Trophoblast cell (in vitro differentiated cells and primary cell): ENCODE measurements at regions not wholly inside any gene's neighbourhood (a gene's known extent, or its start where the extent isn't known, plus 50 kb on each side); places are given as distances from the start of the nearest gene placed in this dataset.

Experiments used
- DNase-seq, 2 donors: peaks; one replicate each; pipeline ENCODE4 v3.0.0-alpha.2; 2016
- H2AFZ ChIP-seq: 2 replicates; pipeline ENCODE4 v1.6.1; 2013; ENCODE audit warnings: low read length, moderate library complexity, mild to moderate bottlenecking; ENCODE audit not compliant: insufficient read depth, poor library complexity
- H2AK5ac ChIP-seq: 2 replicates; pipeline ENCODE4 v1.6.1; 2013; ENCODE audit warnings: mild to moderate bottlenecking, low read length
- H2BK120ac ChIP-seq: 2 replicates; pipeline ENCODE4 v1.6.1; 2013; ENCODE audit warnings: low read length, mild to moderate bottlenecking, moderate library complexity; ENCODE audit not compliant: insufficient read depth, poor library complexity
- H2BK12ac ChIP-seq: 2 replicates; pipeline ENCODE4 v1.6.1; 2013; ENCODE audit warnings: mild to moderate bottlenecking, low read length, moderate library complexity
- H2BK5ac ChIP-seq: 2 replicates; pipeline ENCODE4 v1.6.1; 2013; ENCODE audit warnings: low read length, low read depth, moderate library complexity, mild to moderate bottlenecking; ENCODE audit not compliant: poor library complexity
- H3K14ac ChIP-seq: 2 replicates; pipeline ENCODE4 v1.6.1; 2013; ENCODE audit warnings: mild to moderate bottlenecking, low read length
- H3K18ac ChIP-seq: 2 replicates; pipeline ENCODE4 v1.6.1; 2013; ENCODE audit warnings: mild to moderate bottlenecking, low read length
- H3K23ac ChIP-seq: 2 replicates; pipeline ENCODE4 v1.6.1; 2013; ENCODE audit warnings: low read length
- H3K27ac ChIP-seq: 2 replicates; pipeline ENCODE4 v1.5.1; 2013; ENCODE audit warnings: low read depth, mild to moderate bottlenecking, inconsistent platforms, low read length, moderate library complexity
- H3K27me3 ChIP-seq: 2 replicates; pipeline ENCODE4 v1.6.1; 2013; ENCODE audit warnings: inconsistent platforms, mild to moderate bottlenecking, low read length, moderate library complexity; ENCODE audit not compliant: insufficient read depth
- H3K36me3 ChIP-seq, 2 experiments: 1 replicate in 1 of 2; 2 replicates in 1 of 2; pipeline ENCODE4 v1.6.1; 2013; ENCODE audit warnings: low read length in 2 of 2, mild to moderate bottlenecking in 2 of 2, moderate library complexity in 1 of 2; ENCODE audit not compliant: insufficient read depth in 2 of 2, control insufficient read depth in 1 of 2
- H3K4ac ChIP-seq: 2 replicates; pipeline ENCODE4 v1.6.1; 2013; ENCODE audit warnings: low read depth, mild to moderate bottlenecking, low read length, moderate library complexity
- H3K4me1 ChIP-seq, 2 experiments: 1 replicate in 1 of 2; 2 replicates in 1 of 2; pipeline ENCODE4 v1.6.1; 2013; ENCODE audit warnings: low read length in 2 of 2, mild to moderate bottlenecking in 2 of 2, moderate library complexity in 1 of 2; ENCODE audit not compliant: insufficient read depth in 2 of 2, control insufficient read depth in 1 of 2
- H3K4me2 ChIP-seq: 2 replicates; pipeline ENCODE4 v1.6.1; 2013; ENCODE audit warnings: inconsistent platforms, mild to moderate bottlenecking, low read length, moderate library complexity
- H3K4me3 ChIP-seq: 2 replicates; pipeline ENCODE4 v1.5.1; 2013; ENCODE audit warnings: mild to moderate bottlenecking, low read depth, low read length, inconsistent platforms
- H3K79me1 ChIP-seq: one replicate; pipeline ENCODE4 v1.6.1; 2013; ENCODE audit warnings: low read length
- H3K79me2 ChIP-seq: 2 replicates; pipeline ENCODE4 v1.6.1; 2013; ENCODE audit warnings: low read length, mild to moderate bottlenecking; ENCODE audit not compliant: control insufficient read depth, insufficient read depth, poor library complexity
- H3K9ac ChIP-seq: 2 replicates; pipeline ENCODE4 v1.6.1; 2013; ENCODE audit warnings: mild to moderate bottlenecking, low read length
- H3K9me3 ChIP-seq: 2 replicates; pipeline ENCODE4 v1.6.1; 2013; ENCODE audit warnings: low read depth, mild to moderate bottlenecking, control low read depth, inconsistent platforms, low read length; ENCODE audit not compliant: insufficient read depth
- H4K12ac ChIP-seq: 2 replicates; pipeline ENCODE4 v1.6.1; 2013; ENCODE audit warnings: low read depth, mild to moderate bottlenecking, low read length, moderate library complexity
- H4K8ac ChIP-seq: 2 replicates; pipeline ENCODE4 v1.6.1; 2013; ENCODE audit warnings: low read depth, mild to moderate bottlenecking, low read length, moderate library complexity
- H4K91ac ChIP-seq: one replicate; pipeline ENCODE4 v1.6.1; 2013; ENCODE audit warnings: low read depth, mild to moderate bottlenecking, low read length, moderate library complexity
- WGBS: extraction: QIAGEN DNeasy Blood & Tissue Kit; methylation state at CpG from one replicate; pipeline ENCODE4 v1.1.7; 2013; ENCODE audit warnings: missing lambda C conversion rate; ENCODE audit not compliant: insufficient read length, insufficient coverage; ENCODE audit errors: extremely low coverage; 5-methylcytosine and 5-hydroxymethylcytosine counted together

DNA sequence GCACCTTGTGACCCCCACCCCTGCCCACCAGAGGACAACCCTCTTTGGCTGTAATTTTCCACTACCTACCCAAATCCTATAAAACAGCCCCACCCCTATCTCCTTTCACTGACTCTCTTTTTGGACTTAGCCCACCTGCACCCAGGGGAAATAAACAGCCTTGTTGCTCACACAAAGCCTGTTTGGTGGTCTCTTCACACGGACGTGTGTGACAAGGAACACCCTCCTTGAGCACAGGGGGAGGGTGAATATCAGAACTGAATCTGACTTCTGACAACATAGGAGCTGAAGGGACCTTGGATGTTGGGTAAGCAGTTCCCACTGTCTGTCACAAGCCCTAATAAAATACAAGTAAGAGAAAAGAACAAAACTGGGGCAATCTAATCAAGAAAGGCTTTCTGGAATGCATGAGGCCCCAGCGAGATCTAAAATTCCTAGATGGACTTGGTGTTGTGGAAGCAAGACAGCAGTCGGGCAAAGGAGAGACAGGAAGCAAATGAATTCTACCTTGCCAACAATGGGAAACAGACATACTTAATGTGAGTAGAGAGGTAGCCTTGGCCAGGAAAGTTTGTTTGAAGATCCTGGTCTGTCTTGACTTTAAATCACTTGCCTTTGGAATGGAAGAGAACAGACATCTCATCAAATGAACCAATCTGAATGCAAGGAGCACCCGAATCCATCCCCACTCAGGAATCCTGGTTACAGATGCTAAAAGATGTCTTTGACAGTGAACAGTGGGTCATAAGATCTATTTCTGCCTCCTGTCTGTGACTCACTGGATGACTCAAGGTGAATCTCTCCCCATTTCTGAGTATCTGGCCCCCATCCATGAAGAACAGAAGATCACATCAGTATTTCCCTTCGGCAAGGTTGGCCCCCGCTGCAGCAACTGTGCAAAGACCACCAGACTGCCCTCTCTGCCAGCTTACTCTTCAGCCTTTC, 53.3 kb downstream of the OLFML3 start:
- Histone ChIP-seq H3K4ac (no peak overlapping the region), H3K9me3 (no peaks in the 10 kb centered on the region), H4K12ac (no peak overlapping the region), H4K8ac (no peak overlapping the region), H3K79me2 (peaks cover 2% of the 10 kb centered on the region), H3K36me3 (no peaks in the 10 kb centered on the region), H3K14ac (peak overlapping the region; percentile 26), H2AFZ (no peak overlapping the region), H3K27ac (peak overlapping the region; percentile 60), H3K4me1 (peaks cover 17 to 18% of the 10 kb centered on the region in 2 experiments), H3K4me3 (no peak overlapping the region), H3K18ac (no peak overlapping the region), H3K27me3 (no peaks in the 10 kb centered on the region), H2BK5ac (no peak overlapping the region), H2BK12ac (peak overlapping the region; percentile 65), H3K4me2 (no peak overlapping the region), H2AK5ac (peak overlapping the region; percentile 53), H3K23ac (no peak overlapping the region), H4K91ac (peak overlapping the region; percentile 56), H2BK120ac (no peak overlapping the region), H3K79me1 (peaks cover 3% of the 10 kb centered on the region), H3K9ac (no peak overlapping the region)
- WGBS, result no CpG with 5 or more reads among the region's 7 CpGs
- peak in 1 of 2 donors; percentile 4 for DNase-seq

DNA sequence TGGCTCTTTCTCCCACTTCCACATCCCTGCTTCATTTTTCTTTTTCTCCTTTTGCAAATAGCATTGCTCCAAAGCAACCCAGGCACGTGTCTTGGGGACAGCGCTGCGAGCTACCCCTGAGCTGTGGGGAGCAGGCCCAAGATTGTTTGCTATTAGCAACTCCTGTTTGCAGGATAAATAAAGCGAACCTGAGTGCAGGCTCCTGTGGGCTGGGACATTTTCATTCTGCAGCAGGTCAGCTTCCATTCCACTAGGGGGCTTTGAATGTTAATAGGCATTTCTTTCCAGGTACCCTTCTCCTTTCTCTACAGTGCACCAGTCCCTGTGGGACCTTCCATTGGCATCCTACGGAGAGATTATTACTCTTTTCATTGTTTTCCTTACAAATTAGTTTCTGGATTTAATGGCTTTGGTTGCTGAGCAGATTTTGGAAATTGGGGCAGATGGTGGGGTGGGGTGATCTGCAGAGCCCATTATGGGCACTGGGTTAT, 54.0 kb downstream of the OLFML3 start:
- no peak overlapping the region for H4K12ac ChIP-seq
- no CpG with 5 or more reads among the region's 5 CpGs for WGBS
- no peak overlapping the region for H3K4ac ChIP-seq
- H3K79me2 ChIP-seq, result peaks cover 2% of the 10 kb centered on the region
- H2BK12ac ChIP-seq, result no peak overlapping the region
- H3K14ac ChIP-seq, result no peak overlapping the region
- H3K4me1 ChIP-seq, result peaks cover 17 to 19% of the 10 kb centered on the region in 2 experiments
- no peaks in the 10 kb centered on the region for H3K36me3 ChIP-seq
- no peaks in the 10 kb centered on the region for H3K27me3 ChIP-seq
- H3K23ac ChIP-seq, result no peak overlapping the region
- no peak overlapping the region for H2AK5ac ChIP-seq
- H4K91ac ChIP-seq, result peak overlapping the region; percentile 7
- H3K9me3 ChIP-seq, result no peaks in the 10 kb centered on the region
- H3K79me1 ChIP-seq, result peaks cover 3% of the 10 kb centered on the region
- no peak overlapping the region for H3K9ac ChIP-seq
- peak overlapping the region; percentile 33 for H2BK5ac ChIP-seq
- no peak overlapping the region for H3K18ac ChIP-seq
- H3K27ac ChIP-seq, result peak overlapping the region; percentile 35
- H3K4me2 ChIP-seq, result no peak overlapping the region
- no peak overlapping the region for H3K4me3 ChIP-seq
- DNase-seq, result peak in 1 of 2 donors; percentile 22
- H2AFZ ChIP-seq, result peak overlapping the region; percentile 66
- H4K8ac ChIP-seq, result no peak overlapping the region
- H2BK120ac ChIP-seq, result peak overlapping the region; percentile 57

DNA sequence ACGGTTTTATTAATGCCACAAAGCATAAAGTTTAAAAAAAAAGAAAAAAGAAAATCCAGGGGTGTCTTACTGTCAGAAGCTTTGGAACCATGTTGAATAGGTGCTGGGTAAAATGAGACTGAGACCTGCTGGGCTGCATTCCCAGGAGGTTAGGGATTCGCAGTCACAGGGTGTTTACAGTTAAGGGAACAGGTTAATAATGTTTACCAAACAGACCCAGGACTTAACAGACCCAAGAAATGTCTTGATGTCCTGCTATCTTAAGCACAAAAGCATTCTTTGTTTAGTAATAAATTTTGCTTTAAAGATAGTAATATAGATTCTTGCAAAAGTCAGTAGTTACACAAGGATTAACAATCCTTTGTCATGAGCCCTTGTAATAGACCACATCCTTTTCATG, 54.7 kb downstream of the OLFML3 start:
- WGBS, result no CpG with 5 or more reads among the region's 2 CpGs
- DNase-seq, result peak in 1 of 2 donors; percentile 34
- no peak overlapping the region for H2AFZ ChIP-seq
- H3K27me3 ChIP-seq, result no peaks in the 10 kb centered on the region
- H4K91ac ChIP-seq, result no peak overlapping the region
- H3K79me1 ChIP-seq, result peaks cover 3% of the 10 kb centered on the region
- H3K4me1 ChIP-seq, result peaks cover 17 to 21% of the 10 kb centered on the region in 2 experiments
- H2AK5ac ChIP-seq, result no peak overlapping the region
- no peaks in the 10 kb centered on the region for H3K36me3 ChIP-seq
- H3K4me3 ChIP-seq, result no peak overlapping the region
- H3K23ac ChIP-seq, result no peak overlapping the region
- H2BK12ac ChIP-seq, result no peak overlapping the region
- H4K12ac ChIP-seq, result no peak overlapping the region
- peaks cover 2% of the 10 kb centered on the region for H3K79me2 ChIP-seq
- H3K18ac ChIP-seq, result no peak overlapping the region
- H3K14ac ChIP-seq, result no peak overlapping the region
- no peak overlapping the region for H4K8ac ChIP-seq
- no peak overlapping the region for H3K4ac ChIP-seq
- H3K9ac ChIP-seq, result no peak overlapping the region
- H3K9me3 ChIP-seq, result no peaks in the 10 kb centered on the region
- H3K4me2 ChIP-seq, result no peak overlapping the region
- no peak overlapping the region for H2BK120ac ChIP-seq
- no peak overlapping the region for H2BK5ac ChIP-seq
- H3K27ac ChIP-seq, result peak overlapping the region; percentile 35

DNA sequence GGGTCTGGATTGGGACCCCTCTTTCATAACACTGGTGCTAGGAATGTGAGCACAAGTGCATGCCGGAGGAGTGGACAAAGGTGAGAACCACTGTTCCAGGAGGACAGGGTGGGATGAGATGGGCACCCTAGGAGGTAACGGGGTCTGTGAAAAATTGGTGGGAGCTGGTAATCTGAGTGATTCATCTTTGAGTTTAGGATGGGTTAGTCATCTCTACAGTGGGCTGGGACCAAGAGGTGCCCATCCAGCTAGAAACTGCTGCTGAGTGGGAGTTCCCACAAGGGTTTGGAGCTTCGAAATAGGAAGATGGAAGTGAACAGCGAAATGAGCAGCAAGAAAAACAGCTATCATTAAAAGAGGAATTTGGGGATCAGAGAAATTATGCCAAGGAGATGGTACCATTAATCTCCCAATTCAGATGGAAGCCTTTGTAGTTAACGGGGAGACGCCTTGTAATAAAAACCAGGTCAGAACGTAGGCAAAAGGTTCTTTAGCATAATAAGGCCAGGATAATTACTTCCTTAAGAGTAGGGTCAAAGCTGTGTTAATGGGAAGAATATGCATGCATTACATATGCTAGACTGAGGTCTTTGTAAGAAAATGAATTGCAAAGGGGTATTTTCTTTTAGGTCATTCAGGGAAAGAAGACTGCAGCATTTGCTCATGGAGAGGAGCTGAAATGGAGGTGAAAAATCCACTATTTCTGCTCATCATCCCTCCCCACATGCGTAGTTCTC, 55.5 kb downstream of the OLFML3 start:
- no CpG with 5 or more reads among the region's 8 CpGs for WGBS
- no peaks in the 10 kb centered on the region for H3K36me3 ChIP-seq
- H3K14ac ChIP-seq, result no peak overlapping the region
- no peak for DNase-seq
- H3K23ac ChIP-seq, result no peak overlapping the region
- no peak overlapping the region for H3K4ac ChIP-seq
- H2AK5ac ChIP-seq, result no peak overlapping the region
- H2AFZ ChIP-seq, result no peak overlapping the region
- peak overlapping the region; percentile 74 for H4K8ac ChIP-seq
- peak overlapping the region; percentile 27 for H2BK12ac ChIP-seq
- H2BK120ac ChIP-seq, result no peak overlapping the region
- no peak overlapping the region for H3K4me2 ChIP-seq
- H3K4me1 ChIP-seq, result peaks cover 17 to 21% of the 10 kb centered on the region in 2 experiments
- H3K9ac ChIP-seq, result no peak overlapping the region
- no peak overlapping the region for H4K12ac ChIP-seq
- H3K9me3 ChIP-seq, result no peaks in the 10 kb centered on the region
- H4K91ac ChIP-seq, result peak overlapping the region; percentile 26
- no peak overlapping the region for H2BK5ac ChIP-seq
- H3K4me3 ChIP-seq, result no peak overlapping the region
- H3K79me1 ChIP-seq, result peaks cover 3% of the 10 kb centered on the region
- peaks cover 2% of the 10 kb centered on the region for H3K79me2 ChIP-seq
- no peak overlapping the region for H3K27ac ChIP-seq
- H3K27me3 ChIP-seq, result no peaks in the 10 kb centered on the region
- H3K18ac ChIP-seq, result no peak overlapping the region
